ENCODE measurements at regions not wholly inside any gene's neighbourhood (a gene's known extent, or its start where the extent isn't known, plus 50 kb on each side); places are given as distances from the start of the nearest gene placed in this dataset.

DNA sequence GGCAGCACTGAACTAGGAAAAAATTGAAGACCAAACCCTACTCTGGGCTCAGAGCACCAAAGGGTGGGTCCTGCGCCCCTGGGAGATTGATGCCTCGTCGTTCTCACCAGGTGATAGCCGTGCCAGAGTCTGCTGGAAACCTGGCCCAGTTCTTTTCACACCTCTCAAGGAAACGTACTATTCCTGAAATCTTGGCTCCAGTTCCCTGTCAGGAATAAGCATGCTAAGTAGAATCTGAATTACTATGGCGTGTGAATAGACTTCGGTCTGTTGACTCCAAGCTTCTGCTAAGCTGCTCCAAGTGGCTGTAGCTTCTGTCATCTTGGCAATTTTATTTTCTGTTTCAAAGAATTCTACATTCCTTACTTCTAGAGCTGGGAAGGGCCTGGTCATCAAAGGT lies 75.4 kb downstream of the MARCHF4 start:
- TF ChIP-seq, protein P1, sequence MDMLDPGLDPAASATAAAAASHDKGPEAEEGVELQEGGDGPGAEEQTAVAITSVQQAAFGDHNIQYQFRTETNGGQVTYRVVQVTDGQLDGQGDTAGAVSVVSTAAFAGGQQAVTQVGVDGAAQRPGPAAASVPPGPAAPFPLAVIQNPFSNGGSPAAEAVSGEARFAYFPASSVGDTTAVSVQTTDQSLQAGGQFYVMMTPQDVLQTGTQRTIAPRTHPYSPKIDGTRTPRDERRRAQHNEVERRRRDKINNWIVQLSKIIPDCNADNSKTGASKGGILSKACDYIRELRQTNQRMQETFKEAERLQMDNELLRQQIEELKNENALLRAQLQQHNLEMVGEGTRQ (IDR thresholded peaks at IDR 0.05; ENCODE audit: borderline replicate concordance, low read depth, low read length), result no peak
- TF ChIP-seq RAD21 (IDR thresholded peaks at IDR 0.05; ENCODE audit: low read length), result no peak
- TF ChIP-seq, protein P2, sequence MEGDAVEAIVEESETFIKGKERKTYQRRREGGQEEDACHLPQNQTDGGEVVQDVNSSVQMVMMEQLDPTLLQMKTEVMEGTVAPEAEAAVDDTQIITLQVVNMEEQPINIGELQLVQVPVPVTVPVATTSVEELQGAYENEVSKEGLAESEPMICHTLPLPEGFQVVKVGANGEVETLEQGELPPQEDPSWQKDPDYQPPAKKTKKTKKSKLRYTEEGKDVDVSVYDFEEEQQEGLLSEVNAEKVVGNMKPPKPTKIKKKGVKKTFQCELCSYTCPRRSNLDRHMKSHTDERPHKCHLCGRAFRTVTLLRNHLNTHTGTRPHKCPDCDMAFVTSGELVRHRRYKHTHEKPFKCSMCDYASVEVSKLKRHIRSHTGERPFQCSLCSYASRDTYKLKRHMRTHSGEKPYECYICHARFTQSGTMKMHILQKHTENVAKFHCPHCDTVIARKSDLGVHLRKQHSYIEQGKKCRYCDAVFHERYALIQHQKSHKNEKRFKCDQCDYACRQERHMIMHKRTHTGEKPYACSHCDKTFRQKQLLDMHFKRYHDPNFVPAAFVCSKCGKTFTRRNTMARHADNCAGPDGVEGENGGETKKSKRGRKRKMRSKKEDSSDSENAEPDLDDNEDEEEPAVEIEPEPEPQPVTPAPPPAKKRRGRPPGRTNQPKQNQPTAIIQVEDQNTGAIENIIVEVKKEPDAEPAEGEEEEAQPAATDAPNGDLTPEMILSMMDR (IDR thresholded peaks at IDR 0.05), result no peak
- TF ChIP-seq, protein P3, sequence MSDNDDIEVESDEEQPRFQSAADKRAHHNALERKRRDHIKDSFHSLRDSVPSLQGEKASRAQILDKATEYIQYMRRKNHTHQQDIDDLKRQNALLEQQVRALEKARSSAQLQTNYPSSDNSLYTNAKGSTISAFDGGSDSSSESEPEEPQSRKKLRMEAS (IDR thresholded peaks at IDR 0.05; ENCODE audit: low read depth), result no peak
- no peak for TF ChIP-seq TAF1 (IDR thresholded peaks at IDR 0.05; ENCODE audit: borderline replicate concordance, low read depth, low read length)
- TF ChIP-seq EZH2phosphoT487 (IDR thresholded peaks at IDR 0.05; ENCODE audit: borderline replicate concordance, low read depth), result no peak
- TF ChIP-seq POLR2AphosphoS5 (IDR thresholded peaks at IDR 0.05; ENCODE audit: low read depth, low read length), result no peak
- TF ChIP-seq RFX5 (IDR thresholded peaks at IDR 0.05; ENCODE audit: low read length), result no peak
- TF ChIP-seq NFIC (IDR thresholded peaks at IDR 0.05; ENCODE audit: borderline replicate concordance), result no peak
- TF ChIP-seq, protein P4, sequence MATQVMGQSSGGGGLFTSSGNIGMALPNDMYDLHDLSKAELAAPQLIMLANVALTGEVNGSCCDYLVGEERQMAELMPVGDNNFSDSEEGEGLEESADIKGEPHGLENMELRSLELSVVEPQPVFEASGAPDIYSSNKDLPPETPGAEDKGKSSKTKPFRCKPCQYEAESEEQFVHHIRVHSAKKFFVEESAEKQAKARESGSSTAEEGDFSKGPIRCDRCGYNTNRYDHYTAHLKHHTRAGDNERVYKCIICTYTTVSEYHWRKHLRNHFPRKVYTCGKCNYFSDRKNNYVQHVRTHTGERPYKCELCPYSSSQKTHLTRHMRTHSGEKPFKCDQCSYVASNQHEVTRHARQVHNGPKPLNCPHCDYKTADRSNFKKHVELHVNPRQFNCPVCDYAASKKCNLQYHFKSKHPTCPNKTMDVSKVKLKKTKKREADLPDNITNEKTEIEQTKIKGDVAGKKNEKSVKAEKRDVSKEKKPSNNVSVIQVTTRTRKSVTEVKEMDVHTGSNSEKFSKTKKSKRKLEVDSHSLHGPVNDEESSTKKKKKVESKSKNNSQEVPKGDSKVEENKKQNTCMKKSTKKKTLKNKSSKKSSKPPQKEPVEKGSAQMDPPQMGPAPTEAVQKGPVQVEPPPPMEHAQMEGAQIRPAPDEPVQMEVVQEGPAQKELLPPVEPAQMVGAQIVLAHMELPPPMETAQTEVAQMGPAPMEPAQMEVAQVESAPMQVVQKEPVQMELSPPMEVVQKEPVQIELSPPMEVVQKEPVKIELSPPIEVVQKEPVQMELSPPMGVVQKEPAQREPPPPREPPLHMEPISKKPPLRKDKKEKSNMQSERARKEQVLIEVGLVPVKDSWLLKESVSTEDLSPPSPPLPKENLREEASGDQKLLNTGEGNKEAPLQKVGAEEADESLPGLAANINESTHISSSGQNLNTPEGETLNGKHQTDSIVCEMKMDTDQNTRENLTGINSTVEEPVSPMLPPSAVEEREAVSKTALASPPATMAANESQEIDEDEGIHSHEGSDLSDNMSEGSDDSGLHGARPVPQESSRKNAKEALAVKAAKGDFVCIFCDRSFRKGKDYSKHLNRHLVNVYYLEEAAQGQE (IDR thresholded peaks at IDR 0.05; ENCODE audit: low read depth, low read length), result no peak

Data from SK-N-SH (cell line).